Lower lobe of right lung (tissue), 2 donors: ENCODE measurements at regions not wholly inside any gene's neighbourhood (a gene's known extent, or its start where the extent isn't known, plus 50 kb on each side); places are given as distances from the start of the nearest gene placed in this dataset.
A peak's percentile ranks its signal among the peaks of the same experiment; 100 is the strongest.

Experiments
- ATAC-seq, 2 donors: fragments of 200-7000 bp; cut with Tn5 transposase; one replicate each; pipeline ENCODE4 v1.9.1; 2020 to 2022; ENCODE audit warnings: mild to moderate bottlenecking in 2 of 2, moderate library complexity in 2 of 2
- DNase-seq: peaks from one replicate; pipeline ENCODE4 v3.0.0-alpha.2; 2020
- H3K27ac ChIP-seq: fragments of 200-600 bp; one replicate; pipeline ENCODE4 v1.8.0; 2022
- H3K27me3 ChIP-seq: fragments of 200-600 bp; one replicate; pipeline ENCODE4 v1.8.0; 2022; ENCODE audit warnings: low read depth
- H3K36me3 ChIP-seq: fragments of 200-600 bp; one replicate; pipeline ENCODE4 v1.8.0; 2022; ENCODE audit warnings: mild to moderate bottlenecking
- H3K4me1 ChIP-seq: fragments of 200-600 bp; one replicate; pipeline ENCODE4 v1.8.0; 2022
- H3K4me3 ChIP-seq: fragments of 200-600 bp; one replicate; pipeline ENCODE4 v1.8.0; 2022; ENCODE audit warnings: mild to moderate bottlenecking
- H3K9me3 ChIP-seq: fragments of 200-600 bp; one replicate; pipeline ENCODE4 v1.8.0; 2022
- CTCF ChIP-seq: fragments of 200-600 bp; IDR thresholded peaks from one replicate; pipeline ENCODE4 v1.8.0; 2022; ENCODE audit warnings: antibody characterized with exemption, mild to moderate bottlenecking
- intact Hi-C: fragments of 100-400 bp; cut with DNase I; formaldehyde crosslinking; loops from one replicate; pipeline ENCODE4 v1.11.0; 2022
- donor health status: DM: no; HTN: yes; CAD: no; lungs with severe emphysema.

GRCh38 chr10:105540381-105540780 lies 899.3 kb downstream of the SORCS3 start:
- no peak for TF ChIP-seq CTCF
- H3K9me3 ChIP-seq = no peaks in the 10 kb centered on the region
- DNase-seq (no peak), ATAC-seq (no peak)
- intact Hi-C loops = no loop called here
- no peak overlapping the region for H3K27ac ChIP-seq
- no peaks in the 10 kb centered on the region for H3K4me1 ChIP-seq
- no peaks in the 10 kb centered on the region for H3K36me3 ChIP-seq
- H3K4me3 ChIP-seq = no peak overlapping the region
- no peaks in the 10 kb centered on the region for H3K27me3 ChIP-seq

- no peak for TF ChIP-seq CTCF
- ATAC-seq = no peak
- intact Hi-C loops = no loop called here
These were observed 897.8 kb downstream of the SORCS3 start for GRCh38 chr10:105538874-105539273.

GRCh38 chr10:105535478-105535877 lies 894.4 kb downstream of the SORCS3 start:
- ATAC-seq = peak in 1 of 2 donors; percentile 29
- DNase-seq = no peak
- TF ChIP-seq CTCF = no peak
- Histone ChIP-seq H3K4me3 (no peak overlapping the region), H3K27me3 (no peaks in the 10 kb centered on the region), H3K4me1 (no peaks in the 10 kb centered on the region), H3K27ac (no peak overlapping the region), H3K36me3 (no peaks in the 10 kb centered on the region), H3K9me3 (no peaks in the 10 kb centered on the region)
- intact Hi-C loops = no loop called here

More at GRCh38 chr10:105538874-105539273, 897.8 kb downstream of the SORCS3 start:
- H3K36me3 ChIP-seq = no peaks in the 10 kb centered on the region
- H3K4me3 ChIP-seq = no peak overlapping the region
- no peak for DNase-seq
- no peaks in the 10 kb centered on the region for H3K27me3 ChIP-seq
- no peaks in the 10 kb centered on the region for H3K9me3 ChIP-seq
- no peaks in the 10 kb centered on the region for H3K4me1 ChIP-seq
- no peak overlapping the region for H3K27ac ChIP-seq

- TF ChIP-seq CTCF = no peak
- no peak for ATAC-seq
- H3K4me1 ChIP-seq = no peaks in the 10 kb centered on the region
- no peak for DNase-seq
- H3K27ac ChIP-seq = no peak overlapping the region
- no peaks in the 10 kb centered on the region for H3K27me3 ChIP-seq
- intact Hi-C loops = no loop called here
- H3K9me3 ChIP-seq = no peaks in the 10 kb centered on the region
- no peak overlapping the region for H3K4me3 ChIP-seq
- H3K36me3 ChIP-seq = no peaks in the 10 kb centered on the region
These were observed 893.0 kb downstream of the SORCS3 start for GRCh38 chr10:105534086-105534485.

GRCh38 chr10:105516511-105516910 lies 875.4 kb downstream of the SORCS3 start:
- intact Hi-C loops = no loop called here
- ATAC-seq (no peak), DNase-seq (no peak)
- H3K4me3 ChIP-seq = no peak overlapping the region
- TF ChIP-seq CTCF = no peak
- H3K27me3 ChIP-seq = no peaks in the 10 kb centered on the region
- H3K27ac ChIP-seq = no peak overlapping the region
- no peaks in the 10 kb centered on the region for H3K9me3 ChIP-seq
- H3K36me3 ChIP-seq = no peaks in the 10 kb centered on the region
- no peaks in the 10 kb centered on the region for H3K4me1 ChIP-seq

GRCh38 chr10:105514106-105514505 lies 873.0 kb downstream of the SORCS3 start:
- no peak for ATAC-seq
- intact Hi-C loops = no loop called here
- no peak overlapping the region for H3K27ac ChIP-seq
- DNase-seq = no peak
- H3K36me3 ChIP-seq = no peaks in the 10 kb centered on the region
- H3K9me3 ChIP-seq = no peaks in the 10 kb centered on the region
- H3K27me3 ChIP-seq = no peaks in the 10 kb centered on the region
- no peak for TF ChIP-seq CTCF
- no peak overlapping the region for H3K4me3 ChIP-seq
- H3K4me1 ChIP-seq = no peaks in the 10 kb centered on the region
